DND-41 (cell line): ENCODE measurements at regions not wholly inside any gene's neighbourhood (a gene's known extent, or its start where the extent isn't known, plus 50 kb on each side); places are given as distances from the start of the nearest gene placed in this dataset.

Source experiments
- CTCF ChIP-seq: IDR thresholded peaks from 2 replicates; pipeline ENCODE4 v1.5.1; 2012; ENCODE audit warnings: borderline replicate concordance, low read length, moderate library complexity, mild to moderate bottlenecking; ENCODE audit not compliant: poor library complexity, severe bottlenecking; ENCODE audit errors: extremely low read depth
- EZH2 ChIP-seq: IDR thresholded peaks from 3 replicates; pipeline ENCODE4 v1.6.1; 2012; ENCODE audit warnings: borderline replicate concordance, low read depth, mild to moderate bottlenecking, moderate library complexity, low read length, inconsistent platforms; ENCODE audit not compliant: severe bottlenecking

GRCh38 chr4:60013464-60014184, 1186.5 kb upstream of the ADGRL3 start:
- TF ChIP-seq CTCF (no peak), EZH2 (no peak)
